Common myeloid progenitor, CD34-positive (primary cell): ENCODE measurements at regions not wholly inside any gene's neighbourhood (a gene's known extent, or its start where the extent isn't known, plus 50 kb on each side); places are given as distances from the start of the nearest gene placed in this dataset.

Source experiments
- CTCF ChIA-PET: fragments of 350-600 bp; sonication (Branson Sonifier 250); formaldehyde crosslinking; loops from one replicate; lab custom pipeline; 2021; ENCODE audit warnings: antibody characterized with exemption; lab: Charles Lee
- POLR2A ChIA-PET: fragments of 350-600 bp; sonication (Branson Sonifier 250); formaldehyde crosslinking; loops from one replicate; lab custom pipeline; 2021; ENCODE audit warnings: antibody characterized with exemption; lab: Charles Lee
- DNase-seq, 3 donors: peaks; one replicate each; pipeline versions ENCODE4 v3.0.0 to v3.0.0-alpha.2; 2013
- H3K27ac ChIP-seq, 2 experiments: 1 replicate in 1 of 2; 2 replicates in 1 of 2; pipeline ENCODE4 v1.7.0; 2013; ENCODE audit warnings: inconsistent platforms in 2 of 2, low read length in 2 of 2, mild to moderate bottlenecking in 2 of 2, low read depth in 1 of 2, moderate library complexity in 1 of 2; ENCODE audit not compliant: severe bottlenecking in 2 of 2, insufficient read depth in 1 of 2, poor library complexity in 1 of 2
- H3K27me3 ChIP-seq, 5 experiments: replicated peaks in 2 of 5; 1 replicate in 3 of 5; 2 replicates in 2 of 5; pipeline versions ENCODE4 v1.6.1 to v1.7.0; 2013; ENCODE audit warnings: low read length in 4 of 5, mild to moderate bottlenecking in 2 of 5, moderate library complexity in 2 of 5, inconsistent platforms in 1 of 5; ENCODE audit not compliant: insufficient read depth in 5 of 5, control insufficient read depth in 4 of 5
- H3K36me3 ChIP-seq, 4 experiments: 1 replicate in 2 of 4; 2 replicates in 2 of 4; pipeline versions ENCODE4 v1.6.1 to v1.7.0; 2013; ENCODE audit warnings: low read length in 3 of 4, control low read depth in 1 of 4, mild to moderate bottlenecking in 1 of 4; ENCODE audit not compliant: control insufficient read depth in 4 of 4, insufficient read depth in 4 of 4
- H3K4me1 ChIP-seq, 4 experiments: 1 replicate in 3 of 4; 2 replicates in 1 of 4; pipeline versions ENCODE4 v1.6.1 to v1.7.1; 2013; ENCODE audit warnings: low read length in 3 of 4, mild to moderate bottlenecking in 3 of 4, control low read depth in 1 of 4, inconsistent platforms in 1 of 4, moderate library complexity in 1 of 4; ENCODE audit not compliant: control insufficient read depth in 4 of 4, insufficient read depth in 4 of 4; ENCODE audit errors: control extremely low read depth in 1 of 4
- H3K4me3 ChIP-seq, 7 experiments: 1 replicate in 4 of 7; 2 replicates in 3 of 7; pipeline versions ENCODE4 v1.5.1 to v1.7.0; 2013; ENCODE audit warnings: mild to moderate bottlenecking in 7 of 7, low read length in 6 of 7, moderate library complexity in 6 of 7, inconsistent platforms in 2 of 7, low read depth in 2 of 7, control low read depth in 1 of 7; ENCODE audit not compliant: insufficient read depth in 4 of 7, control insufficient read depth in 1 of 7; ENCODE audit errors: extremely low read depth in 1 of 7
- H3K9me3 ChIP-seq, 5 experiments: 1 replicate in 4 of 5; 2 replicates in 1 of 5; pipeline versions ENCODE4 v1.6.1 to v1.7.1; 2013; ENCODE audit warnings: low read length in 4 of 5, mild to moderate bottlenecking in 2 of 5, inconsistent platforms in 1 of 5, low read depth in 1 of 5, moderate library complexity in 1 of 5; ENCODE audit not compliant: control insufficient read depth in 4 of 5, insufficient read depth in 2 of 5; ENCODE audit errors: control extremely low read depth in 1 of 5
- WGBS: methylation state at CpG from one replicate; pipeline ENCODE4 v1.1.5; 2013; ENCODE audit not compliant: insufficient coverage; 5-methylcytosine and 5-hydroxymethylcytosine counted together

GRCh38 chr3:177367788-177368187, 170.5 kb upstream of the TBL1XR1 start:
- Histone ChIP-seq H3K27ac (no peak overlapping the region), H3K4me1 (peaks cover 0 to 1% (median 0%) of the 10 kb centered on the region in 4 experiments), H3K4me3 (no peak overlapping the region), H3K27me3 (no peaks in the 10 kb centered on the region), H3K9me3 (no peaks in the 10 kb centered on the region), H3K36me3 (no peaks in the 10 kb centered on the region)
- no peak for DNase-seq
- ChIA-PET POLR2A (no interaction called here), CTCF (interaction anchor here (0.7 to 1.2 kb wide), 2 partner anchors 8 to 167 kb away, joined by 3 to 4 read pairs; no protein-coding TSS in a partner anchor)
- 93% methylated on average over 8 of the region's 8 CpGs for WGBS

- Histone ChIP-seq H3K4me1 (no peaks in the 10 kb centered on the region), H3K36me3 (no peaks in the 10 kb centered on the region), H3K9me3 (no peaks in the 10 kb centered on the region), H3K27me3 (no peaks in the 10 kb centered on the region), H3K27ac (no peak overlapping the region), H3K4me3 (no peak overlapping the region)
- POLR2A ChIA-PET = no interaction called here
- DNase-seq = no peak
- WGBS = 57% methylated on average over 1 of the region's 3 CpGs
- CTCF ChIA-PET = interaction anchor here (0.6 to 2.4 kb wide), 4 partner anchors 9 to 263 kb away, joined by 3 to 7 read pairs (median 4); no protein-coding TSS in a partner anchor
Measured at GRCh38 chr3:177370246-177370822, 173.1 kb upstream of the TBL1XR1 start.

- H3K9me3 ChIP-seq = no peaks in the 10 kb centered on the region
- no peak overlapping the region for H3K27ac ChIP-seq
- H3K4me3 ChIP-seq = no peak overlapping the region
- ChIA-PET CTCF (interaction anchor here (2.4 kb wide), 1 partner anchor 10 kb away, joined by 7 read pairs; no protein-coding TSS in a partner anchor), POLR2A (interaction anchor here (0.8 kb wide), 1 partner anchor 17 kb away, joined by 5 read pairs; no protein-coding TSS in a partner anchor)
- H3K36me3 ChIP-seq = no peaks in the 10 kb centered on the region
- H3K4me1 ChIP-seq = no peaks in the 10 kb centered on the region
- H3K27me3 ChIP-seq = no peaks in the 10 kb centered on the region
- no peak for DNase-seq
Measured at GRCh38 chr3:177371146-177371545, 173.9 kb upstream of the TBL1XR1 start.

- H3K4me1 ChIP-seq = no peaks in the 10 kb centered on the region
- H3K4me3 ChIP-seq = no peak overlapping the region
- POLR2A ChIA-PET = interaction anchor here (0.8 kb wide), 1 partner anchor 17 kb away, joined by 5 read pairs; no protein-coding TSS in a partner anchor
- no CpG with 5 or more reads among the region's 2 CpGs for WGBS
- no peak overlapping the region for H3K27ac ChIP-seq
- no peaks in the 10 kb centered on the region for H3K27me3 ChIP-seq
- CTCF ChIA-PET = interaction anchor here (2.4 kb wide), 1 partner anchor 11 kb away, joined by 7 read pairs; no protein-coding TSS in a partner anchor
- H3K36me3 ChIP-seq = no peaks in the 10 kb centered on the region
- H3K9me3 ChIP-seq = no peaks in the 10 kb centered on the region
- DNase-seq = no peak
Measured at GRCh38 chr3:177371888-177372287, 174.6 kb upstream of the TBL1XR1 start.

GRCh38 chr3:177374323-177374722, 177.0 kb upstream of the TBL1XR1 start:
- Histone ChIP-seq H3K4me3 (no peak overlapping the region), H3K9me3 (no peaks in the 10 kb centered on the region), H3K4me1 (no peaks in the 10 kb centered on the region), H3K36me3 (no peaks in the 10 kb centered on the region), H3K27ac (no peak overlapping the region), H3K27me3 (no peaks in the 10 kb centered on the region)
- ChIA-PET POLR2A (interaction anchor here (0.7 kb wide), 1 partner anchor 36 kb away, joined by 3 read pairs; no protein-coding TSS in a partner anchor), CTCF (no interaction called here)
- WGBS = 94% methylated on average over 3 of the region's 3 CpGs
- no peak for DNase-seq

- H3K27ac ChIP-seq = no peak overlapping the region
- no peaks in the 10 kb centered on the region for H3K27me3 ChIP-seq
- ChIA-PET POLR2A (no interaction called here), CTCF (no interaction called here)
- peaks cover 0 to 4% (median 0%) of the 10 kb centered on the region in 5 experiments for H3K9me3 ChIP-seq
- no peak overlapping the region for H3K4me3 ChIP-seq
- 100% methylated on average over 3 of the region's 3 CpGs for whole genome bisulfite sequencing
- no peak for DNase-seq
- H3K36me3 ChIP-seq = no peaks in the 10 kb centered on the region
- H3K4me1 ChIP-seq = no peaks in the 10 kb centered on the region
Measured at GRCh38 chr3:177375316-177375715, 178.0 kb upstream of the TBL1XR1 start.

- H3K36me3 ChIP-seq = no peaks in the 10 kb centered on the region
- H3K27ac ChIP-seq = no peak overlapping the region
- ChIA-PET CTCF (no interaction called here), POLR2A (interaction anchor here (0.6 kb wide), 1 partner anchor 35 kb away, joined by 3 read pairs; no protein-coding TSS in a partner anchor)
- H3K27me3 ChIP-seq = no peaks in the 10 kb centered on the region
- WGBS = 95% methylated on average over 6 of the region's 9 CpGs
- no peak for DNase-seq
- peaks cover 0 to 13% (median 0%) of the 10 kb centered on the region in 5 experiments for H3K9me3 ChIP-seq
- H3K4me1 ChIP-seq = no peaks in the 10 kb centered on the region
- no peak overlapping the region for H3K4me3 ChIP-seq
Measured at GRCh38 chr3:177377166-177377565, 179.9 kb upstream of the TBL1XR1 start.
